ENCODE measurements at regions not wholly inside any gene's neighbourhood (a gene's known extent, or its start where the extent isn't known, plus 50 kb on each side); places are given as distances from the start of the nearest gene placed in this dataset.
"Not testable (repeated sequence)": the region's sequence is repeated elsewhere in the genome, so short reads cannot be mapped to it uniquely, and the experiment has no call there.

- DNase-seq (ENCODE audit: low spot score), result no peak
- ATAC-seq, result no peak
Observed at GRCh38 chr16:66247516-66248481, 118.7 kb upstream of the CDH5 start.

- ATAC-seq (no peak), DNase-seq (ENCODE audit: low spot score) (no peak)
Observed at GRCh38 chr16:66245868-66246267, 120.6 kb upstream of the CDH5 start.

- no peak for DNase-seq (ENCODE audit: low spot score)
- ATAC-seq, result no peak
Observed at GRCh38 chr16:66245072-66245471, 121.4 kb upstream of the CDH5 start.

- no peak for ATAC-seq
- DNase-seq (ENCODE audit: low spot score), result no peak
Observed at GRCh38 chr16:66242672-66243071, 123.8 kb upstream of the CDH5 start.

- DNase-seq (ENCODE audit: low spot score); ATAC-seq: not testable (repeated sequence)
Observed at GRCh38 chr16:66242206-66242605, 124.3 kb upstream of the CDH5 start.

GRCh38 chr16:66240631-66241395, 125.7 kb upstream of the CDH5 start:
- DNase-seq (ENCODE audit: low spot score) (no peak), ATAC-seq (no peak)

GRCh38 chr16:66240088-66240487, 126.4 kb upstream of the CDH5 start:
- no peak for DNase-seq (ENCODE audit: low spot score)
- ATAC-seq, result no peak

- no peak for DNase-seq (ENCODE audit: low spot score)
- ATAC-seq, result no peak
Observed at GRCh38 chr16:66238696-66239095, 127.8 kb upstream of the CDH5 start.

- ATAC-seq (no peak), DNase-seq (ENCODE audit: low spot score) (no peak)
Observed at GRCh38 chr16:66236301-66236700, 130.2 kb upstream of the CDH5 start.

- DNase-seq (ENCODE audit: low spot score) (no peak), ATAC-seq (no peak)
Observed at GRCh38 chr16:66231452-66232160, 134.9 kb upstream of the CDH5 start.

GRCh38 chr16:66229651-66230050, 136.8 kb upstream of the CDH5 start:
- DNase-seq (ENCODE audit: low spot score), result no peak
- ATAC-seq, result no peak

- ATAC-seq (no peak), DNase-seq (ENCODE audit: low spot score) (no peak)
Observed at GRCh38 chr16:66228792-66229191, 137.7 kb upstream of the CDH5 start.

- no peak for ATAC-seq
- no peak for DNase-seq (ENCODE audit: low spot score)
Observed at GRCh38 chr16:66227766-66228530, 138.5 kb upstream of the CDH5 start.

- ATAC-seq, result peak; percentile 80
- no peak for DNase-seq (ENCODE audit: low spot score)
Observed at GRCh38 chr16:66226762-66227161, 139.7 kb upstream of the CDH5 start.

GRCh38 chr16:66225696-66226095, 140.8 kb upstream of the CDH5 start:
- no peak for ATAC-seq
- no peak for DNase-seq (ENCODE audit: low spot score)

GRCh38 chr16:66224626-66225025, 141.9 kb upstream of the CDH5 start:
- ATAC-seq, result no peak
- DNase-seq (ENCODE audit: low spot score), result no peak

GRCh38 chr16:66224186-66224585, 142.3 kb upstream of the CDH5 start:
- no peak for ATAC-seq
- no peak for DNase-seq (ENCODE audit: low spot score)

GRCh38 chr16:66223176-66223780, 143.2 kb upstream of the CDH5 start:
- DNase-seq (ENCODE audit: low spot score) (no peak), ATAC-seq (no peak)

- ATAC-seq, result no peak
- no peak for DNase-seq (ENCODE audit: low spot score)
Observed at GRCh38 chr16:66222756-66223155, 143.7 kb upstream of the CDH5 start.

GRCh38 chr16:66220702-66221101, 145.8 kb upstream of the CDH5 start:
- DNase-seq (ENCODE audit: low spot score) (no peak), ATAC-seq (no peak)

Data from left lobe of liver (tissue), 2 donors.